Lower lobe of right lung (tissue), 2 donors: ENCODE measurements at regions not wholly inside any gene's neighbourhood (a gene's known extent, or its start where the extent isn't known, plus 50 kb on each side); places are given as distances from the start of the nearest gene placed in this dataset.

ENCODE experiments used
- ATAC-seq, 2 donors: fragments of 200-7000 bp; cut with Tn5 transposase; one replicate each; pipeline ENCODE4 v1.9.1; 2020 to 2022; ENCODE audit warnings: mild to moderate bottlenecking in 2 of 2, moderate library complexity in 2 of 2
- DNase-seq: peaks from one replicate; pipeline ENCODE4 v3.0.0-alpha.2; 2020
- H3K27ac ChIP-seq: fragments of 200-600 bp; one replicate; pipeline ENCODE4 v1.8.0; 2022
- H3K27me3 ChIP-seq: fragments of 200-600 bp; one replicate; pipeline ENCODE4 v1.8.0; 2022; ENCODE audit warnings: low read depth
- H3K36me3 ChIP-seq: fragments of 200-600 bp; one replicate; pipeline ENCODE4 v1.8.0; 2022; ENCODE audit warnings: mild to moderate bottlenecking
- H3K4me1 ChIP-seq: fragments of 200-600 bp; one replicate; pipeline ENCODE4 v1.8.0; 2022
- H3K4me3 ChIP-seq: fragments of 200-600 bp; one replicate; pipeline ENCODE4 v1.8.0; 2022; ENCODE audit warnings: mild to moderate bottlenecking
- H3K9me3 ChIP-seq: fragments of 200-600 bp; one replicate; pipeline ENCODE4 v1.8.0; 2022
- intact Hi-C: fragments of 100-400 bp; cut with DNase I; formaldehyde crosslinking; loops from one replicate; pipeline ENCODE4 v1.11.0; 2022
- TF ChIP-seq, protein P1 (sequence below): fragments of 200-600 bp; IDR thresholded peaks from one replicate; pipeline ENCODE4 v1.8.0; 2022; ENCODE audit warnings: antibody characterized with exemption, mild to moderate bottlenecking
- donor health status: DM: no; HTN: yes; CAD: no; lungs with severe emphysema.

- Histone ChIP-seq H3K4me1 (no peaks in the 10 kb centered on the region), H3K27ac (no peak overlapping the region), H3K27me3 (no peaks in the 10 kb centered on the region), H3K36me3 (no peaks in the 10 kb centered on the region), H3K9me3 (peaks cover 14% of the 10 kb centered on the region), H3K4me3 (no peak overlapping the region)
- DNase-seq (no peak), ATAC-seq (no peak)
- TF ChIP-seq, protein P1, sequence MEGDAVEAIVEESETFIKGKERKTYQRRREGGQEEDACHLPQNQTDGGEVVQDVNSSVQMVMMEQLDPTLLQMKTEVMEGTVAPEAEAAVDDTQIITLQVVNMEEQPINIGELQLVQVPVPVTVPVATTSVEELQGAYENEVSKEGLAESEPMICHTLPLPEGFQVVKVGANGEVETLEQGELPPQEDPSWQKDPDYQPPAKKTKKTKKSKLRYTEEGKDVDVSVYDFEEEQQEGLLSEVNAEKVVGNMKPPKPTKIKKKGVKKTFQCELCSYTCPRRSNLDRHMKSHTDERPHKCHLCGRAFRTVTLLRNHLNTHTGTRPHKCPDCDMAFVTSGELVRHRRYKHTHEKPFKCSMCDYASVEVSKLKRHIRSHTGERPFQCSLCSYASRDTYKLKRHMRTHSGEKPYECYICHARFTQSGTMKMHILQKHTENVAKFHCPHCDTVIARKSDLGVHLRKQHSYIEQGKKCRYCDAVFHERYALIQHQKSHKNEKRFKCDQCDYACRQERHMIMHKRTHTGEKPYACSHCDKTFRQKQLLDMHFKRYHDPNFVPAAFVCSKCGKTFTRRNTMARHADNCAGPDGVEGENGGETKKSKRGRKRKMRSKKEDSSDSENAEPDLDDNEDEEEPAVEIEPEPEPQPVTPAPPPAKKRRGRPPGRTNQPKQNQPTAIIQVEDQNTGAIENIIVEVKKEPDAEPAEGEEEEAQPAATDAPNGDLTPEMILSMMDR: no peak
- intact Hi-C loops: no loop called here
These were observed 2693.1 kb downstream of the ARAP2 start for GRCh38 chr4:33551244-33551643.

DNA sequence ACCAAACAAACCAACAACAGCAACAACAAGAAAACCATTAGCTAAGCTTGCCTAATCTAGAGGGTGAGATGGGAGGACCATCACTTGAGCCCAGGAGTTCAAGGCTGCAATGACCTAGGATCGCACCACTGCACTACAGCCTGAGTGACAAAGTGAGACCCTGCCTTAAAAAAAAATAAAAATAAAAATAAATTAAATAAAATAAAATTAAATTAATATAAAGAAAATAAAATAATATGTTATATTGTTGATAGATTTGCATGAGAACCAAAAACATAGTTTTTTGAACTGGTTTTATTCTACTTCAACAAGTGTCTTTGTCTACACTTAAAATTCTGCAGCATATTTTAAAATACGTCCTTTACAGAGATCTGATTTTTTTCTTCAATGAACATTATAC lies 2683.1 kb downstream of the ARAP2 start:
- H3K9me3 ChIP-seq: no peaks in the 10 kb centered on the region
- DNase-seq: no peak
- TF ChIP-seq, protein P1: no peak
- intact Hi-C loops: no loop called here
- H3K36me3 ChIP-seq: no peaks in the 10 kb centered on the region
- no peak overlapping the region for H3K27ac ChIP-seq
- H3K27me3 ChIP-seq: no peaks in the 10 kb centered on the region
- H3K4me3 ChIP-seq: no peak overlapping the region
- no peak for ATAC-seq
- no peaks in the 10 kb centered on the region for H3K4me1 ChIP-seq

DNA sequence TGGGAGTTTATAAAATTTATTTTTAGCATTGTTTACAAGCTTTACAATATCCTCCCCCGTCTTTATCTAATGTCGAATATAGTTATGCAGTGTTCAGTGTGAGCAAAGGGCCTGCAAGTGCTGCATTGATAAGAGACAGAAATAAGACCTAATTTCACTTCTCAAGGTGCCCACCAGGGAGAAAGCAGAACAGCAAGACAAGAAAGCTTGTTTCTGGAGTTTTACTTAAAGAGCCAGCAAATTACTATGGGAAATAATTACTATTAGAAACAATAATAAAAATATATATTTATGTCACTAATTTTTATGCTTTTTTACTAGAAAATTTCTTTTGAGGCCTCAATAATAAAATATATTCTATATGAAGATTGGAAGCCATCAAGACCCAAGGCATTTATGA lies 2677.7 kb downstream of the ARAP2 start:
- no peaks in the 10 kb centered on the region for H3K27me3 ChIP-seq
- ATAC-seq: no peak
- H3K4me3 ChIP-seq: no peak overlapping the region
- H3K27ac ChIP-seq: no peak overlapping the region
- no peaks in the 10 kb centered on the region for H3K9me3 ChIP-seq
- TF ChIP-seq, protein P1: no peak
- intact Hi-C loops: no loop called here
- no peaks in the 10 kb centered on the region for H3K4me1 ChIP-seq
- no peak for DNase-seq
- H3K36me3 ChIP-seq: no peaks in the 10 kb centered on the region

GRCh38 chr4:33577791-33578190 lies 2666.5 kb downstream of the ARAP2 start:
- TF ChIP-seq, protein P1: no peak

GRCh38 chr4:33579951-33580350 lies 2664.4 kb downstream of the ARAP2 start:
- H3K9me3 ChIP-seq: no peaks in the 10 kb centered on the region
- TF ChIP-seq, protein P1: no peak
- H3K4me3 ChIP-seq: no peak overlapping the region
- intact Hi-C loops: no loop called here
- no peaks in the 10 kb centered on the region for H3K27me3 ChIP-seq
- no peaks in the 10 kb centered on the region for H3K4me1 ChIP-seq
- no peak for ATAC-seq
- DNase-seq: no peak
- no peak overlapping the region for H3K27ac ChIP-seq
- no peaks in the 10 kb centered on the region for H3K36me3 ChIP-seq

More at GRCh38 chr4:33577791-33578190, 2666.5 kb downstream of the ARAP2 start:
- H3K27me3 ChIP-seq: no peaks in the 10 kb centered on the region
- no peaks in the 10 kb centered on the region for H3K9me3 ChIP-seq
- no peaks in the 10 kb centered on the region for H3K36me3 ChIP-seq
- intact Hi-C loops: no loop called here
- H3K4me1 ChIP-seq: no peaks in the 10 kb centered on the region
- no peak overlapping the region for H3K4me3 ChIP-seq
- no peak for ATAC-seq
- H3K27ac ChIP-seq: no peak overlapping the region
- DNase-seq: no peak

DNA sequence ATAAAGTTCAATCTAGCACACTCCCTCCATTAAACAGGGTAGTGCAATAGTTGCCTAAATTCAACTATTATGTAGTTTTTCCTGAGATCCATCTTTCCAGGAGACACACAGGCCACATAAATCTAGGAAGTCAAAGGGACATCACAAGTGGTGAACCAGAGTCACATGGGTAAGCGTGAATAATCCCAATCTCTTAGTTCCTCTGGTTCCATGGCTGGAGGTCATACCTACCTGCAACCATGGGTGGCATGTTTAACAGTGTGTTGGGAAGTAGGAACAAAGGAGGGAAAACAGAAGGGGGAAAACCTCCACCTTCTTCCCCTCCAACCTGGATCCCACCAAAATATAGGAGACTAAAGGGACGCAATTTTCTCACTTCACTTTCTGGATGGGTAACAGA lies 2651.6 kb downstream of the ARAP2 start:
- Histone ChIP-seq H3K9me3 (peaks cover 37% of the 10 kb centered on the region), H3K27ac (no peak overlapping the region), H3K36me3 (no peaks in the 10 kb centered on the region), H3K4me1 (no peaks in the 10 kb centered on the region), H3K4me3 (no peak overlapping the region), H3K27me3 (no peaks in the 10 kb centered on the region)
- intact Hi-C loops: no loop called here
- ATAC-seq: no peak
- DNase-seq: no peak
- TF ChIP-seq, protein P1: no peak
